Cardiac septum (tissue), 1 donor: ENCODE measurements at regions not wholly inside any gene's neighbourhood (a gene's known extent, or its start where the extent isn't known, plus 50 kb on each side); places are given as distances from the start of the nearest gene placed in this dataset.
"Not testable (repeated sequence)": the region's sequence is repeated elsewhere in the genome, so short reads cannot be mapped to it uniquely, and the experiment has no call there.

ENCODE experiments used
- DNase-seq: peaks from one replicate; pipeline ENCODE4 v3.0.0-alpha.2; 2020; ENCODE audit warnings: low spot score
- intact Hi-C: fragments of 100-400 bp; cut with DNase I; formaldehyde crosslinking; loops from one replicate; pipeline ENCODE4 v1.14.0; 2022
- donor health status: DM: no; HTN: no; CAD: no.

DNA sequence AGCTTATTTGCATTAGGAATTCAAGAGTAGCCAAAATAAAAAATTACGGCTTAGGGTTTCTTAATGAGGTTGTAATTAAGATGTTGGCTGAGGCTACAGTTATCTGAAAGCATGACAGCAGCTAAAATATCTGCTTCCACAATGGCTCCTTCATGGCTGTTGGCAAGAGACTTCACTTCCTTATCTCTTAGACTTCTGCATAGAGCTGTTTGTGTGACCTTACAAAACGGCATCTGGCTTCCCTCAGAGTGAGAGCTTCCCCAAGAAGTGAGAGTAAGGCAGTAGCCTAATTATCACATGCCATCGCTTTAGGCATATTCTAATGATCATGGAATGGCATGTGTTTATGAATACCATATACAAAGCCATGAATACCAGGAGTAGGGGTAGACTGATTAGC is 57.6 kb downstream of the CCDC59 start:
- intact Hi-C loops, result loop anchor here (2.0 kb wide), 1 partner anchor 58 kb away; the partner anchor contains the start of genes CCDC59 and METTL25
- DNase-seq, result no peak

DNA sequence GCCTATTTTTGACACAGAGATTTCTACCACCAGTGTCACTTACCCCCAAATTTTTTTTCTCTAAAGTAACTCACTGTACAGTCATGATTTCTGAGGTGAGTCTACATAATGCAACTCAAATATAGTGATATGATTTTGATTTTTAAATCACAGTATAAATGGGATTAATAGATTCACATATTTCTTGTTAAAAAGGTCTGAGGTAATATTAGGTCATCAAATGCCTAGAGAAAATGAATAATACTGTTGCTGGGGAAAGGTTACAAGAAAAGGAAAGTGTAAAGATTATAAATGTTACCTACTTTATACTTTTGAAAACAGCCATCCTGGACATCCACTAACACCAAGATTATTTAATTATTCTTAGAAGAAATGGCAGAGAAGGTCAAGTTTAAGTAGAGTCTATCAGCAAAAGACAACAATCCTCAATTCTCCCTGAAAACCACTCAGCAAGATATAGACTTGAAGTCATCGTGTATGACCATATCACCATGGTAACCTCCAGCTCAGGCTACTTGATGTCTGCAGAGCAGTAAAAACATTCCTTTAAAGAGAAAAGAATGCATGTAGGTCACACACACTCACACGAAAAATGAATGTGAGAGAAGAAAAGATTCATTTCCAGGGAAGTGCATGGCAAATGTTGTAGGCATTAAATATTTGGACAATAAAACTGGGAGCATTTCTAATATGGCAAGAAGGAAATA is 58.7 kb downstream of the CCDC59 start:
- intact Hi-C loops, result loop anchor here (2.0 kb wide), 1 partner anchor 59 kb away; the partner anchor contains the start of genes CCDC59 and METTL25
- DNase-seq, result no peak

GRCh38 chr12:82290415-82290814 is 67.8 kb downstream of the CCDC59 start:
- DNase-seq, result no peak
- intact Hi-C loops, result no loop called here

- intact Hi-C loops, result not testable (repeated sequence)
These were observed 76.9 kb downstream of the CCDC59 start for GRCh38 chr12:82281335-82281734.

DNA sequence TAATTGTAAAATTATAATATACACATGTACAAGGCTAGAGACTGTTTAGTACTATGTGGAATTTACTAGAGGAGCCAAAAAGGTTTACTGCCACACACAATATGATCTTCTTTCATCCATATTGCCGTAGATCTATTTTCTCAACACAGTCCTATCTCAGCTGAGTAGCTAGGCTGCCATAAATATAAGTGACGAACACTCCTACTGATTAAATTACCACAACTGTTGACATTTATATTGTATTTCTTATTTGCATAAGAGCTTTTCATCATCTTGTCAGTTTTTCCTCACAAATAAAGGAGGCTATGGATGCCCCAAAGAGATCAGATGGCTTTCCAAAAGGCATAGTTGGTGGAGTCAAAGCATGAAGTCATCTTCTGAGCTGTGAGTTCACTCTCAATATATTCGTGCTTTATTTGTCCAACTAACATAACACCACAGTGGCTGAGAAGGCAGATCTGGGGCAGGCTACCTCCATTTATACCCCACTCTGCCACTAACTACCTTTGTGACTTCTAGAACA is 78.6 kb downstream of the CCDC59 start:
- intact Hi-C loops, result no loop called here
- DNase-seq, result no peak

More at GRCh38 chr12:82281335-82281734, 76.9 kb downstream of the CCDC59 start:
- not testable (repeated sequence) for DNase-seq

- DNase-seq, result no peak
- intact Hi-C loops, result no loop called here
These were observed 80.6 kb downstream of the CCDC59 start for GRCh38 chr12:82277582-82277981.

- intact Hi-C loops, result no loop called here
- DNase-seq, result no peak
These were observed 115.5 kb downstream of the CCDC59 start for GRCh38 chr12:82242729-82243128.

GRCh38 chr12:82225871-82226270 is 132.3 kb downstream of the CCDC59 start:
- intact Hi-C loops, result no loop called here
- no peak for DNase-seq

DNA sequence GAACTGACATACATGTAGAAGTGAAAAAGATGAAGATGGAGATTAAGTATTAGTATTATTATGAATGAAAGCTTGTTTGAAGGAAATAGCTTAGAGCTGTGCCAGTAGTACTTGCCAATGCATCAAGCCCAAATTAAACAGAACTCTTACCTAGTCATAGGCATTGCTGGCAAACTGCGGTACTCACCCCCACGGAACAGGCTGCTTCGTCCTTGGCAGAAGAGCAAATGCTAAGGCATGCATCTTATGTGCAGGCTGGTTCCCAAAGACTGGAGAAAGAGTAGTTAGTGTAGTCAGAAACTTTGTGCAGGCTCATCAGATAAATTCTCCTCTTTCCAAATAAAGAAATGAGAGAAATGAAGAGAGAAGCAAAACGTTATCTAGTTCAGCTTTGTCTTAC is 134.8 kb downstream of the CCDC59 start:
- DNase-seq, result no peak
- intact Hi-C loops, result no loop called here

DNA sequence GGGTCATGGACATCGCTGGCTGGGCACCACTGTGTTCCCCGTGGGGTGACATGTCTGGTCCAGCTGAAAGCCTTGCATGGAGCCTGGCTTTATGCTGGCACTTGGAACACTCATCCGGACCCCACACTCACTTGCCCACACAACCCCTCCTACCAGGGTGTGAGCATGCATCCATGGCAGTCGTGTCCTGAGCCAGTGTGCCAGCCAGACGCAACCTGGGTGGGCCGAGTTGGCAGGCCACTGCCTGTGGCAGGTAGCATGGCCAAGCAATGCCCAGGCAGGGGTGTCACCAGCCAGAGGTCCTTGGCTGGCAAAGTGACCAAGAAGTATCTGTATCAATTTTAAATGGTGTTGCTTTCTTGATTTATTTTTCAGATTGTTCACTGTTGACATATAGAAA is 141.7 kb downstream of the CCDC59 start:
- intact Hi-C loops, result no loop called here
- no peak for DNase-seq

GRCh38 chr12:82213761-82214160 is 144.4 kb downstream of the CCDC59 start:
- intact Hi-C loops, result no loop called here
- no peak for DNase-seq

GRCh38 chr12:82210882-82211281 is 147.3 kb downstream of the CCDC59 start:
- intact Hi-C loops, result no loop called here
- no peak for DNase-seq

DNA sequence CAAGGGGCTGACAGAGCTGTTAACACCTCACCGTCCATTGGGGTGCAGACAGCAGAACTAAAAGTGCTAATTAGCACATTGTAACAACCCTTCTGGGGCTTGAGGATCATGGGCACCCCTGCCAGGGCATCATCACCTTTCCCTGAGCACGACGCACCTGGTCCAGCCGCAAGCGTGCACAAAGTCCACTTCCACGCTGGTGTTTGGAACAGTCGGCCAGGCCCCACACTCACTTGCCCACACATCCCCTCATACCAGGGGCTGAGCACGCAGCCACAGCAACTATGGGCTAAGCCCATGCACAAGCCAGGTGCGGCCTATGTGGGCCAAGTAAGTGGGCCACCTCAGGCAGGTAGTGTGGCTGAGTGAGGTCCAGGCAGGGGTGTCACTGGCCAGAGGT is 148.7 kb downstream of the CCDC59 start:
- intact Hi-C loops, result no loop called here
- no peak for DNase-seq

GRCh38 chr12:82207556-82207955 is 150.6 kb downstream of the CCDC59 start:
- intact Hi-C loops, result no loop called here
- no peak for DNase-seq

DNA sequence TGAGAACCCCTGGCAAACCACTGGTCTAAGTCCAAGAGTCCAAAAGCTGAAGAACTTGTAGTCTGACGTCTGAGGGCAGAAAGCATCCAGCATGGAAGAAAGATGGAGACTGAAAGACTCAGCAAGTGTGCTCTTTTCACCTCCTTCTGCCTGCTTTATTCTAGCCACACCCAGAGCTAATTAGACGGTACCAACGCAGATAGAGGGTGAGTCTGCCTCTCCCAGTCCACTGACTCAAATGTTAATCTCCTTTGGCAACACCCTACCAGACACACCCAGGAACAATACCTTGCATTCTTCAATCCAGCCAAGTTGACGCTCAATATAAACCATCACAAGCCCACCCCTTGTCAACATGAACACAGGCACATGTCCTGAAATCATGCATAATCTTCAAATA is 155.1 kb downstream of the CCDC59 start:
- intact Hi-C loops, result no loop called here
- no peak for DNase-seq

GRCh38 chr12:82187595-82187994 is 170.6 kb downstream of the CCDC59 start:
- no peak for DNase-seq
- intact Hi-C loops, result no loop called here

GRCh38 chr12:82187011-82187410 is 171.2 kb downstream of the CCDC59 start:
- no peak for DNase-seq
- intact Hi-C loops, result no loop called here

DNA sequence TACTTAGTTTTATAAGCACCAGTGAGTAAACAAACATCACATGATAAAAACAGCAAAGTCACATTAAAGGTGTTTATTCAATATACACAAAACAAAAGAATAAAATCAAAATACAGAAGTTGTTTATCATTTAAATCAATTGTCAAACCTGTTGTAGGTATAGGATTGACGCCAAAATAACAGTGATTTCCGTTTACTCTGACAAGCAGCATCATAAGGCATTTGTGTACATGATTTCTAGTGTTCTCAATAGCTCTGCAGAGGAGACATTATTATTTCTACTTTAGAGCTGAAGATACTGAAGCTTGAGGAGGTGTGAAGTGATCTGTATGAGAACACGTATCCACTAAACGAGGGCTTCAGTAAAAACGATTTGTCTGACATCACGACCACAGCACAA is 171.9 kb downstream of the CCDC59 start:
- intact Hi-C loops, result no loop called here
- no peak for DNase-seq

- intact Hi-C loops, result no loop called here
- no peak for DNase-seq
These were observed 173.3 kb downstream of the CCDC59 start for GRCh38 chr12:82184844-82185243.

DNA sequence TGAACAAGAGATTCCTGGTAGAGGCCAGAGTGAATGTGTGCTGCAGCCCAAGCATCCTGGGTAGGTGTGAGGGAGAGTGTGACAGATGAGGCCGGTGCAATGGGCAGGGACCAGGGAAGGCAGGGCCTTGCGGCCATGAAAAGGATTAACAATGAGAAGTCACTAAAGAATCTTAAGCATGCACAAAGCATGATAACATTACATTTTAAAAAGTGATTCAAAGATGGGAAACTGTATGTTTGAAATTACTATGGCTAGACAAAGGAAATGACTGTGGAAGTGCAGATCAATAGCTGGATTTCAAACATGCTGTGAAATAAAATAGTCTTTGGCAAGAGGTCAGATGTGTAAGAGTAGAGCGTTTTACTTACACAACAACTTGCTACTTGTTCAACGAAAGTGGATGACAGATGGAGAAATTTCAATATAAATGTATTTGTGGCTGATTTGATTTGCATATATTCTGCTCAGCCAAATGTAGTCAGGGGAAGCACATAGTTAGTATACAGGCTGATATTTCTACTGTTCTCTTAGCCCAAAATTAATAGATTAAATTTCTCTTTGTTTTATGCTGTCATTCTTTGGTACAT is 175.5 kb downstream of the CCDC59 start:
- intact Hi-C loops, result no loop called here

DNA sequence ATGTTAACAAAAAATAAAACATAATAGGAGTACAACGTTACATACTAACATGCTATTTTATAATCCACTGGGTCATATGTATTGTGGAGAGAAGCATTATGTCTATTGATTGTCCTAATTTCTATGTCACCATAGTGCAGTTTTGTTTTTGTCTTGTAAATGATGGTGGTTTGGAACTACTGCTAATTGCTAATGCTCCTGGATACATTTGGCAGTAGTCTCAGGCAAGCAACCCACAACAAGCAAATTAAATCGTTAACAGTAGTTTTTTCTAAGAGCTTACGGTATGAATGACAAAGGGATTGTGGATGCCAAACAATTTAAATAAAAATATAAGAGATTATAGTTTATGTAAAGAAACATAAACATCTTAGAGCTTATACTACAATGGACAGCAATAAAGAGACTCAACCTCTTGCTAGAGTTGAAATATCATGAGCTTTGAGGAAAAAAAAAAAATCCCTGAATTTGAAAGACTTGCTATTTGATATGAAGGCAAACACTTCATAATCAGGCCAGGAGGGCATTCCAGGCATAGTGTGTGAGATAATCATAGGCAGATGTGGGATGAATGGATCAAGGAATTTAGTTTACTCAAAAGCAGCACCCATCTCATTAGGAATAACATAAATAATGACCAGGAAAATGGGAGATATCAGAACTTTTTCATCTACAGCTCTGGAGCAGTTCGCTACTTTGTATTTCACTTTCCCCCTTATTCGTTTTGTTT is 181.3 kb downstream of the CCDC59 start:
- intact Hi-C loops, result no loop called here
- DNase-seq, result no peak

More for the DNA sequence above, 175.5 kb downstream of the CCDC59 start:
- DNase-seq, result no peak
